Panc1 (cell line): ENCODE measurements at regions not wholly inside any gene's neighbourhood (a gene's known extent, or its start where the extent isn't known, plus 50 kb on each side); places are given as distances from the start of the nearest gene placed in this dataset.
"Not testable (repeated sequence)": the region's sequence is repeated elsewhere in the genome, so short reads cannot be mapped to it uniquely, and the experiment has no call there.

Experiments
- ATAC-seq: fragments of 200-7000 bp; cut with Tn5 transposase; 2 replicates; pipeline ENCODE4 v1.9.1; 2020; ENCODE audit warnings: mild to moderate bottlenecking, moderate library complexity
- BruUV-seq: library from RNA; stranded (reverse); fragments of 400-500 nt; replicated peaks from 2 replicates; lab custom pipeline; 2021; lab: Mats Ljungman, UMichigan
- CTCF ChIA-PET: fragments of 300-600 bp; sonication (Branson Sonifier 250); formaldehyde crosslinking; loops from one replicate; lab custom pipeline; 2022; ENCODE audit warnings: antibody characterized with exemption; lab: Charles Lee
- POLR2A ChIA-PET: fragments of 300-600 bp; sonication (Branson Sonifier 250); formaldehyde crosslinking; loops from one replicate; lab custom pipeline; 2022; ENCODE audit warnings: antibody characterized with exemption; lab: Charles Lee
- DNase-seq: peaks from one replicate; pipeline ENCODE4 v3.0.0-alpha.2; 2010; ENCODE audit warnings: low read depth, low spot score
- H3K27ac ChIP-seq: 2 replicates; pipeline ENCODE4 v1.5.1; 2011; ENCODE audit warnings: mild to moderate bottlenecking, low read length, inconsistent platforms
- H3K27me3 ChIP-seq: fragments of 200-500 bp; sonication (Bioruptor generic); 2 replicates; pipeline ENCODE4 v1.6.0; 2014; ENCODE audit warnings: low read length, inconsistent platforms; ENCODE audit not compliant: control insufficient read depth, insufficient read depth
- H3K36me3 ChIP-seq: fragments of 200-500 bp; sonication (Bioruptor generic); 2 replicates; pipeline ENCODE4 v1.5.1; 2014; ENCODE audit warnings: inconsistent platforms, mild to moderate bottlenecking, low read length, moderate library complexity; ENCODE audit not compliant: control insufficient read depth, insufficient read depth
- H3K4me1 ChIP-seq: 2 replicates; pipeline ENCODE4 v1.5.1; 2011; ENCODE audit warnings: inconsistent platforms, mild to moderate bottlenecking, low read length, moderate library complexity; ENCODE audit not compliant: control insufficient read depth, insufficient read depth
- H3K4me3 ChIP-seq, 2 experiments: 2 replicates each; pipeline ENCODE4 v1.5.1; 2011 to 2012; ENCODE audit warnings: low read depth in 2 of 2, low read length in 2 of 2, mild to moderate bottlenecking in 2 of 2, inconsistent platforms in 1 of 2, moderate library complexity in 1 of 2
- H3K9me3 ChIP-seq: fragments of 200-500 bp; sonication (Bioruptor generic); 2 replicates; pipeline ENCODE4 v1.5.1; 2014; ENCODE audit warnings: low read depth, mild to moderate bottlenecking, inconsistent platforms, low read length, moderate library complexity; ENCODE audit not compliant: control insufficient read depth, insufficient read depth
- POLR2AphosphoS5 ChIP-seq: IDR thresholded peaks from 2 replicates; pipeline ENCODE4 v1.6.1; 2012; ENCODE audit warnings: mild to moderate bottlenecking, low read depth, low read length, moderate library complexity
- SIN3A ChIP-seq: IDR thresholded peaks from 2 replicates; pipeline ENCODE4 v1.6.1; 2012; ENCODE audit warnings: low read depth, mild to moderate bottlenecking, low read length, moderate library complexity, borderline replicate concordance; ENCODE audit not compliant: insufficient read depth
- TCF7L2 ChIP-seq: IDR thresholded peaks from 2 replicates; pipeline ENCODE4 v1.6.1; 2011; ENCODE audit warnings: mild to moderate bottlenecking, low read depth, low read length, inconsistent platforms
- in situ Hi-C: cut with HindIII; loops from 2 replicates; pipeline ENCODE4 v1.10.0; 2016; ENCODE audit warnings: low sequenced_read_pairs, low pct_unique_long_range_greater_than_20kb
- intact Hi-C: fragments of 100-400 bp; cut with micrococcal nuclease; formaldehyde crosslinking; loops from one replicate; pipeline ENCODE4 v1.10.0; 2022; ENCODE audit not compliant: unreplicated experiment
- TF ChIP-seq, protein P1 (sequence below), 2 experiments: IDR thresholded peaks; 2 replicates each; pipeline ENCODE4 v1.6.1; 2011 to 2012; ENCODE audit warnings: low read depth in 2 of 2, control low read depth in 1 of 2, low read length in 1 of 2, mild to moderate bottlenecking in 1 of 2, moderate library complexity in 1 of 2; ENCODE audit not compliant: insufficient read depth in 1 of 2
- TF ChIP-seq, protein P2 (sequence below): fragments of 450-650 bp; IDR thresholded peaks from 2 replicates; pipeline ENCODE4 v1.5.1; 2017; ENCODE audit warnings: mild to moderate bottlenecking

- CTCF ChIA-PET, H3K4me3 ChIP-seq, POLR2A ChIA-PET, H3K27ac ChIP-seq, H3K36me3 ChIP-seq, intact Hi-C loops, H3K9me3 ChIP-seq, H3K4me1 ChIP-seq, DNase-seq, H3K27me3 ChIP-seq, in situ Hi-C loops, ATAC-seq, BruUV-seq: not testable (repeated sequence)
Observed at GRCh38 chr1:143563761-143564160, 408.0 kb downstream of the FAM72C start.

- intact Hi-C loops, result no loop called here
- CTCF ChIA-PET, result no interaction called here
Observed at GRCh38 chr1:143553627-143554026, 418.2 kb downstream of the FAM72C start.

DNA sequence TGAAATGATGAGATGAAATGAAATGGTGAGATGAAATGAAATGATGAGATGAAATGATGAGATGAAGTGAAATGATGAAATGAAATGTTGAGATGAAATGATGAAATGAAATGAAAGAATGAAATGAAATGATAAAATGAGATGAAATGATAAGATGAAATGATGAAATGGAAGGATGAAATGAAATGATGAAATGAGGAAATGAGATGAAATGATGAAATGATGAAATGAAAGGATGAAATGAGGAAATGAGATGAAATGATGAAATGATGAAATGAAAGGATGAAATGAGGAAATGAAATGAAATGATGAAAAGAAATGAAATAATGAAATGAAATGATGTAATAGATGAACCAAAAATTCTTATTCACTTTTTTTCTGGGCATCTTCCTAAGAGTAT, 467.1 kb downstream of the FAM72C start:
- H3K4me1 ChIP-seq, in situ Hi-C loops, CTCF ChIA-PET, H3K9me3 ChIP-seq, H3K27me3 ChIP-seq, DNase-seq, BruUV-seq, POLR2A ChIA-PET, intact Hi-C loops, ATAC-seq, H3K4me3 ChIP-seq, H3K27ac ChIP-seq, H3K36me3 ChIP-seq: not testable (repeated sequence)

More at GRCh38 chr1:143553627-143554026, 418.2 kb downstream of the FAM72C start:
- Histone ChIP-seq H3K9me3 (no peaks in the 10 kb centered on the region), H3K27me3 (no peaks in the 10 kb centered on the region), H3K36me3 (no peaks in the 10 kb centered on the region), H3K4me3 (no peak overlapping the region), H3K27ac (no peak overlapping the region), H3K4me1 (no peaks in the 10 kb centered on the region)
- in situ Hi-C loops, result no loop called here
- POLR2A ChIA-PET, result no interaction called here
- no peak for TF ChIP-seq POLR2AphosphoS5
- no peak for TF ChIP-seq SIN3A
- TF ChIP-seq, protein P1, sequence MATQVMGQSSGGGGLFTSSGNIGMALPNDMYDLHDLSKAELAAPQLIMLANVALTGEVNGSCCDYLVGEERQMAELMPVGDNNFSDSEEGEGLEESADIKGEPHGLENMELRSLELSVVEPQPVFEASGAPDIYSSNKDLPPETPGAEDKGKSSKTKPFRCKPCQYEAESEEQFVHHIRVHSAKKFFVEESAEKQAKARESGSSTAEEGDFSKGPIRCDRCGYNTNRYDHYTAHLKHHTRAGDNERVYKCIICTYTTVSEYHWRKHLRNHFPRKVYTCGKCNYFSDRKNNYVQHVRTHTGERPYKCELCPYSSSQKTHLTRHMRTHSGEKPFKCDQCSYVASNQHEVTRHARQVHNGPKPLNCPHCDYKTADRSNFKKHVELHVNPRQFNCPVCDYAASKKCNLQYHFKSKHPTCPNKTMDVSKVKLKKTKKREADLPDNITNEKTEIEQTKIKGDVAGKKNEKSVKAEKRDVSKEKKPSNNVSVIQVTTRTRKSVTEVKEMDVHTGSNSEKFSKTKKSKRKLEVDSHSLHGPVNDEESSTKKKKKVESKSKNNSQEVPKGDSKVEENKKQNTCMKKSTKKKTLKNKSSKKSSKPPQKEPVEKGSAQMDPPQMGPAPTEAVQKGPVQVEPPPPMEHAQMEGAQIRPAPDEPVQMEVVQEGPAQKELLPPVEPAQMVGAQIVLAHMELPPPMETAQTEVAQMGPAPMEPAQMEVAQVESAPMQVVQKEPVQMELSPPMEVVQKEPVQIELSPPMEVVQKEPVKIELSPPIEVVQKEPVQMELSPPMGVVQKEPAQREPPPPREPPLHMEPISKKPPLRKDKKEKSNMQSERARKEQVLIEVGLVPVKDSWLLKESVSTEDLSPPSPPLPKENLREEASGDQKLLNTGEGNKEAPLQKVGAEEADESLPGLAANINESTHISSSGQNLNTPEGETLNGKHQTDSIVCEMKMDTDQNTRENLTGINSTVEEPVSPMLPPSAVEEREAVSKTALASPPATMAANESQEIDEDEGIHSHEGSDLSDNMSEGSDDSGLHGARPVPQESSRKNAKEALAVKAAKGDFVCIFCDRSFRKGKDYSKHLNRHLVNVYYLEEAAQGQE (IDR thresholded peaks at IDR 0.05; ENCODE audit: insufficient read depth in 1 of 2, low read depth in 2 of 2, low read length in 1 of 2), result no peak
- TF ChIP-seq TCF7L2, result no peak
- TF ChIP-seq, protein P2, sequence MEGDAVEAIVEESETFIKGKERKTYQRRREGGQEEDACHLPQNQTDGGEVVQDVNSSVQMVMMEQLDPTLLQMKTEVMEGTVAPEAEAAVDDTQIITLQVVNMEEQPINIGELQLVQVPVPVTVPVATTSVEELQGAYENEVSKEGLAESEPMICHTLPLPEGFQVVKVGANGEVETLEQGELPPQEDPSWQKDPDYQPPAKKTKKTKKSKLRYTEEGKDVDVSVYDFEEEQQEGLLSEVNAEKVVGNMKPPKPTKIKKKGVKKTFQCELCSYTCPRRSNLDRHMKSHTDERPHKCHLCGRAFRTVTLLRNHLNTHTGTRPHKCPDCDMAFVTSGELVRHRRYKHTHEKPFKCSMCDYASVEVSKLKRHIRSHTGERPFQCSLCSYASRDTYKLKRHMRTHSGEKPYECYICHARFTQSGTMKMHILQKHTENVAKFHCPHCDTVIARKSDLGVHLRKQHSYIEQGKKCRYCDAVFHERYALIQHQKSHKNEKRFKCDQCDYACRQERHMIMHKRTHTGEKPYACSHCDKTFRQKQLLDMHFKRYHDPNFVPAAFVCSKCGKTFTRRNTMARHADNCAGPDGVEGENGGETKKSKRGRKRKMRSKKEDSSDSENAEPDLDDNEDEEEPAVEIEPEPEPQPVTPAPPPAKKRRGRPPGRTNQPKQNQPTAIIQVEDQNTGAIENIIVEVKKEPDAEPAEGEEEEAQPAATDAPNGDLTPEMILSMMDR, result no peak
- ATAC-seq, result no peak
- no TSS peak for BruUV-seq
- DNase-seq, result no peak

- BruUV-seq, intact Hi-C loops, H3K4me3 ChIP-seq, H3K27me3 ChIP-seq, H3K9me3 ChIP-seq, POLR2A ChIA-PET, H3K36me3 ChIP-seq, CTCF ChIA-PET, H3K27ac ChIP-seq, H3K4me1 ChIP-seq, in situ Hi-C loops, ATAC-seq, DNase-seq: not testable (repeated sequence)
Observed at GRCh38 chr1:143504080-143504479, 467.7 kb downstream of the FAM72C start.

DNA sequence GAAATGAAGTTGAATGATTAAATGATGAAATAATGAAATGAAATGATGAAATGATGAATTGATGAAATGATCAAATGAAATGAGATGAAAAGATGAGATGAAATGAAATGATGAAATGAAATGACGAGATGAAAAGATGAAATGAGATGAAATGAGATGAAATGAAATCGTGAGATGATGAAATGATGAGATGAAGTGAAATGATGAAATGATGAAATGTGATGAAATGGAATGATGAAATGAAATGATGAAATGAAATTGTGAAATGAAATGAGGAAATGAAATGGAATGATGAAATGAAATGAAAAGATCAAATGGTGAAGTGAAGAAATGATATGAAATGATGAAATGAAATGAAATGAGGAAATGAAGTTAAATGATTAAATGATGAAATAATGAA, 468.7 kb downstream of the FAM72C start:
- H3K27me3 ChIP-seq, CTCF ChIA-PET, H3K4me1 ChIP-seq, H3K27ac ChIP-seq, DNase-seq, POLR2A ChIA-PET, ATAC-seq, in situ Hi-C loops, H3K4me3 ChIP-seq, H3K36me3 ChIP-seq, BruUV-seq, intact Hi-C loops, H3K9me3 ChIP-seq: not testable (repeated sequence)
